ENCODE measurements at regions not wholly inside any gene's neighbourhood (a gene's known extent, or its start where the extent isn't known, plus 50 kb on each side); places are given as distances from the start of the nearest gene placed in this dataset.
"Not testable (repeated sequence)": the region's sequence is repeated elsewhere in the genome, so short reads cannot be mapped to it uniquely, and the experiment has no call there.

GRCh38 chr10:123367195-123367594 is 213.0 kb downstream of the BUB3 start:
- Mint-ChIP-seq H3K9me3 (peaks cover 12% of the 10 kb centered on the region), H3K4me1 (no peaks in the 10 kb centered on the region), H3K27me3 (no peaks in the 10 kb centered on the region), H3K36me3 (peaks cover 14% of the 10 kb centered on the region), H3K4me3 (no peak overlapping the region), H3K27ac (no peak overlapping the region)
- ATAC-seq = no peak

GRCh38 chr10:123371626-123372025 is 217.4 kb downstream of the BUB3 start:
- H3K9me3 Mint-ChIP-seq = peaks cover 14% of the 10 kb centered on the region
- not testable (repeated sequence) for H3K27me3 Mint-ChIP-seq, H3K27ac Mint-ChIP-seq, H3K4me1 Mint-ChIP-seq, ATAC-seq, H3K4me3 Mint-ChIP-seq
- H3K36me3 Mint-ChIP-seq = peaks cover 14% of the 10 kb centered on the region

- no peak for ATAC-seq
- Mint-ChIP-seq H3K4me1 (no peaks in the 10 kb centered on the region), H3K27ac (no peak overlapping the region), H3K36me3 (peaks cover 14% of the 10 kb centered on the region), H3K9me3 (peaks cover 14% of the 10 kb centered on the region), H3K4me3 (no peak overlapping the region), H3K27me3 (no peaks in the 10 kb centered on the region)
These were observed 219.4 kb downstream of the BUB3 start for GRCh38 chr10:123373591-123373990.

GRCh38 chr10:123375097-123375496 is 220.9 kb downstream of the BUB3 start:
- ATAC-seq = no peak
- peaks cover 7% of the 10 kb centered on the region for H3K36me3 Mint-ChIP-seq

GRCh38 chr10:123375738-123376137 is 221.5 kb downstream of the BUB3 start:
- Mint-ChIP-seq H3K9me3 (peaks cover 6% of the 10 kb centered on the region), H3K27me3 (no peaks in the 10 kb centered on the region), H3K27ac (no peak overlapping the region), H3K4me3 (no peak overlapping the region), H3K36me3 (peaks cover 5% of the 10 kb centered on the region), H3K4me1 (no peaks in the 10 kb centered on the region)
- ATAC-seq = no peak

More at GRCh38 chr10:123375097-123375496, 220.9 kb downstream of the BUB3 start:
- peaks cover 8% of the 10 kb centered on the region for H3K9me3 Mint-ChIP-seq
- no peak overlapping the region for H3K4me3 Mint-ChIP-seq
- H3K27ac Mint-ChIP-seq = no peak overlapping the region
- no peaks in the 10 kb centered on the region for H3K4me1 Mint-ChIP-seq
- H3K27me3 Mint-ChIP-seq = no peaks in the 10 kb centered on the region

- no peak overlapping the region for H3K27ac Mint-ChIP-seq
- no peaks in the 10 kb centered on the region for H3K4me1 Mint-ChIP-seq
- H3K36me3 Mint-ChIP-seq = no peaks in the 10 kb centered on the region
- peaks cover 2% of the 10 kb centered on the region for H3K9me3 Mint-ChIP-seq
- ATAC-seq = no peak
- no peaks in the 10 kb centered on the region for H3K27me3 Mint-ChIP-seq
- H3K4me3 Mint-ChIP-seq = no peak overlapping the region
These were observed 223.7 kb downstream of the BUB3 start for GRCh38 chr10:123377883-123378282.

- peaks cover 2% of the 10 kb centered on the region for H3K9me3 Mint-ChIP-seq
- H3K36me3 Mint-ChIP-seq = no peaks in the 10 kb centered on the region
- H3K27me3 Mint-ChIP-seq = no peaks in the 10 kb centered on the region
- no peak for ATAC-seq
- no peak overlapping the region for H3K27ac Mint-ChIP-seq
- no peak overlapping the region for H3K4me3 Mint-ChIP-seq
- H3K4me1 Mint-ChIP-seq = no peaks in the 10 kb centered on the region
These were observed 224.1 kb downstream of the BUB3 start for GRCh38 chr10:123378302-123378701.

GRCh38 chr10:123379156-123379555 is 225.0 kb downstream of the BUB3 start:
- H3K27me3 Mint-ChIP-seq = no peaks in the 10 kb centered on the region
- no peak overlapping the region for H3K4me3 Mint-ChIP-seq
- H3K4me1 Mint-ChIP-seq = no peaks in the 10 kb centered on the region
- H3K9me3 Mint-ChIP-seq = peaks cover 2% of the 10 kb centered on the region
- ATAC-seq = no peak
- H3K36me3 Mint-ChIP-seq = peaks cover 5% of the 10 kb centered on the region
- H3K27ac Mint-ChIP-seq = no peak overlapping the region

GRCh38 chr10:123380491-123381085 is 226.4 kb downstream of the BUB3 start:
- Mint-ChIP-seq H3K9me3 (peaks cover 2% of the 10 kb centered on the region), H3K4me3 (no peak overlapping the region), H3K27ac (no peak overlapping the region), H3K27me3 (no peaks in the 10 kb centered on the region), H3K4me1 (no peaks in the 10 kb centered on the region), H3K36me3 (peaks cover 5% of the 10 kb centered on the region)
- ATAC-seq = no peak

GRCh38 chr10:123381224-123381623 is 227.0 kb downstream of the BUB3 start:
- Mint-ChIP-seq H3K36me3 (peaks cover 5% of the 10 kb centered on the region), H3K4me3 (no peak overlapping the region), H3K27ac (no peak overlapping the region), H3K27me3 (no peaks in the 10 kb centered on the region), H3K4me1 (no peaks in the 10 kb centered on the region), H3K9me3 (peaks cover 5% of the 10 kb centered on the region)
- no peak for ATAC-seq

- Mint-ChIP-seq H3K27me3 (no peaks in the 10 kb centered on the region), H3K36me3 (peaks cover 10% of the 10 kb centered on the region), H3K27ac (no peak overlapping the region), H3K9me3 (peaks cover 10% of the 10 kb centered on the region), H3K4me3 (no peak overlapping the region), H3K4me1 (no peaks in the 10 kb centered on the region)
- ATAC-seq = no peak
These were observed 228.3 kb downstream of the BUB3 start for GRCh38 chr10:123382491-123382890.

- H3K27ac Mint-ChIP-seq = no peak overlapping the region
- peaks cover 12% of the 10 kb centered on the region for H3K9me3 Mint-ChIP-seq
- H3K4me3 Mint-ChIP-seq = no peak overlapping the region
- H3K36me3 Mint-ChIP-seq = peaks cover 19% of the 10 kb centered on the region
- H3K4me1 Mint-ChIP-seq = no peaks in the 10 kb centered on the region
- H3K27me3 Mint-ChIP-seq = no peaks in the 10 kb centered on the region
- ATAC-seq = no peak
These were observed 231.4 kb downstream of the BUB3 start for GRCh38 chr10:123385508-123386080.

- Mint-ChIP-seq H3K9me3 (peaks cover 10% of the 10 kb centered on the region), H3K27me3 (no peaks in the 10 kb centered on the region), H3K27ac (no peak overlapping the region), H3K36me3 (peaks cover 14% of the 10 kb centered on the region), H3K4me1 (no peaks in the 10 kb centered on the region), H3K4me3 (no peak overlapping the region)
- ATAC-seq = no peak
These were observed 235.3 kb downstream of the BUB3 start for GRCh38 chr10:123389520-123389919.

- Mint-ChIP-seq H3K9me3 (peaks cover 10% of the 10 kb centered on the region), H3K4me3 (no peak overlapping the region), H3K4me1 (no peaks in the 10 kb centered on the region), H3K27me3 (no peaks in the 10 kb centered on the region), H3K27ac (no peak overlapping the region), H3K36me3 (peaks cover 14% of the 10 kb centered on the region)
- ATAC-seq = no peak
These were observed 236.1 kb downstream of the BUB3 start for GRCh38 chr10:123390332-123390731.

- H3K9me3 Mint-ChIP-seq = peaks cover 8% of the 10 kb centered on the region
- peaks cover 14% of the 10 kb centered on the region for H3K36me3 Mint-ChIP-seq
- H3K4me3 Mint-ChIP-seq = peak overlapping the region; percentile 29
- H3K27me3 Mint-ChIP-seq = no peaks in the 10 kb centered on the region
- H3K27ac Mint-ChIP-seq = no peak overlapping the region
- no peak for ATAC-seq
- H3K4me1 Mint-ChIP-seq = no peaks in the 10 kb centered on the region
These were observed 236.7 kb downstream of the BUB3 start for GRCh38 chr10:123390874-123391273.

- Mint-ChIP-seq H3K9me3 (peaks cover 7% of the 10 kb centered on the region), H3K27ac (no peak overlapping the region)
These were observed 237.2 kb downstream of the BUB3 start for GRCh38 chr10:123391275-123392028.

More at GRCh38 chr10:123391275-123392028, 237.2 kb downstream of the BUB3 start:
- Mint-ChIP-seq H3K36me3 (peaks cover 14% of the 10 kb centered on the region), H3K27me3 (no peaks in the 10 kb centered on the region), H3K4me1 (no peaks in the 10 kb centered on the region), H3K4me3 (peak overlapping the region; percentile 29)
- peak; percentile 69 for ATAC-seq
